C4-2B (cell line): ENCODE measurements at regions not wholly inside any gene's neighbourhood (a gene's known extent, or its start where the extent isn't known, plus 50 kb on each side); places are given as distances from the start of the nearest gene placed in this dataset.

Experiments
- ZFX ChIP-seq: fragments of 450-650 bp; IDR thresholded peaks from 2 replicates; pipeline ENCODE4 v1.6.1; 2017
- TF ChIP-seq, protein P1 (sequence below): fragments of 450-650 bp; conservative IDR thresholded peaks from 2 replicates; pipeline ENCODE4 v1.5.1; 2017; ENCODE audit warnings: mild to moderate bottlenecking

DNA sequence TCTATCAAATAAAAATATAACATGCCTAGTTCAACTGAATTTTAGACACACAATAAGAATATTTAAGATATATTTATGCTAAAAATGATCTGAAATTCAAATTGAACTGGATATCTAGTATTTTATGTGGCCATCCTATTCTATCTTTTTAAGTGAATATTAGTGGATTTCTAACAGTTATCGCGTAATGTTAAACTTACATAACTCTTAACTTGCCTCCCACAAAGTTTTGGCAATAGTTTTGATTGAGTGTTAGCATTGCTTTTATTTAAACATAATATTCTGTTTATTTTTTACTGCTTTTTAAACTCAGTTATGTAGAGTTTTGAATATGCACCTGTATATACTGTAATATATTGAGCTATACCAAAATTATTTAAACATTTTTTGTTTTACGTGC lies 1279.5 kb downstream of the OTOL1 start:
- TF ChIP-seq, protein P1, sequence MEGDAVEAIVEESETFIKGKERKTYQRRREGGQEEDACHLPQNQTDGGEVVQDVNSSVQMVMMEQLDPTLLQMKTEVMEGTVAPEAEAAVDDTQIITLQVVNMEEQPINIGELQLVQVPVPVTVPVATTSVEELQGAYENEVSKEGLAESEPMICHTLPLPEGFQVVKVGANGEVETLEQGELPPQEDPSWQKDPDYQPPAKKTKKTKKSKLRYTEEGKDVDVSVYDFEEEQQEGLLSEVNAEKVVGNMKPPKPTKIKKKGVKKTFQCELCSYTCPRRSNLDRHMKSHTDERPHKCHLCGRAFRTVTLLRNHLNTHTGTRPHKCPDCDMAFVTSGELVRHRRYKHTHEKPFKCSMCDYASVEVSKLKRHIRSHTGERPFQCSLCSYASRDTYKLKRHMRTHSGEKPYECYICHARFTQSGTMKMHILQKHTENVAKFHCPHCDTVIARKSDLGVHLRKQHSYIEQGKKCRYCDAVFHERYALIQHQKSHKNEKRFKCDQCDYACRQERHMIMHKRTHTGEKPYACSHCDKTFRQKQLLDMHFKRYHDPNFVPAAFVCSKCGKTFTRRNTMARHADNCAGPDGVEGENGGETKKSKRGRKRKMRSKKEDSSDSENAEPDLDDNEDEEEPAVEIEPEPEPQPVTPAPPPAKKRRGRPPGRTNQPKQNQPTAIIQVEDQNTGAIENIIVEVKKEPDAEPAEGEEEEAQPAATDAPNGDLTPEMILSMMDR: no peak
- no peak for TF ChIP-seq ZFX
